ENCODE measurements at regions not wholly inside any gene's neighbourhood (a gene's known extent, or its start where the extent isn't known, plus 50 kb on each side); places are given as distances from the start of the nearest gene placed in this dataset.
"Not testable (repeated sequence)": the region's sequence is repeated elsewhere in the genome, so short reads cannot be mapped to it uniquely, and the experiment has no call there.

DNA sequence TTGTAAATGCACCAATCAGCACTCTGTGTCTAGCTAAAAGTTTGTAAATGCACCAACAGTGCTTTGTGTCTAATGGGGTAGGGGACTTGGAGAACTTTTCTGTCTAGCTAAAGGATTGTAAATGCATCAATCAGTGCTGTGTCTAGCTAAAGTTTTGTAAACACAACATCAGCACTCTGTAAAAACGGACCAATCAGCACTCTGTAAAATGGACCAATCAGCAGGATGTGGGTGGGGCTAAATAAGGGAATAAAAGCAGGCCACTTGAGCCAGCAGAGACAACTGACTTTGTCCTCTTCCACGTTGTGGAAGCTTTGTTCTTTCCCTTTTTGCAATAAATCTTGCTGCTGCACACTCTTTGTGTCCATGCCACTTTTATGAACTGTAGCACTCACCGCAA lies 346.3 kb downstream of the LMBRD1 start:
- not testable (repeated sequence) for TF ChIP-seq CTCF (tag by site-specific recombination; IDR thresholded peaks at IDR 0.05); ZNF239 (tag by site-specific recombination; IDR thresholded peaks at IDR 0.05); YY1 (tag by site-specific recombination; IDR thresholded peaks at IDR 0.05); OVOL3 (tag by site-specific recombination; IDR thresholded peaks at IDR 0.05); ZNF639 (tag by site-specific recombination; IDR thresholded peaks at IDR 0.05); GLI2 (tag by site-specific recombination; IDR thresholded peaks at IDR 0.05; ENCODE audit: borderline replicate concordance, low read depth); ZBTB17 (tag by site-specific recombination; IDR thresholded peaks at IDR 0.05)
- TF ChIP-seq, protein P1, sequence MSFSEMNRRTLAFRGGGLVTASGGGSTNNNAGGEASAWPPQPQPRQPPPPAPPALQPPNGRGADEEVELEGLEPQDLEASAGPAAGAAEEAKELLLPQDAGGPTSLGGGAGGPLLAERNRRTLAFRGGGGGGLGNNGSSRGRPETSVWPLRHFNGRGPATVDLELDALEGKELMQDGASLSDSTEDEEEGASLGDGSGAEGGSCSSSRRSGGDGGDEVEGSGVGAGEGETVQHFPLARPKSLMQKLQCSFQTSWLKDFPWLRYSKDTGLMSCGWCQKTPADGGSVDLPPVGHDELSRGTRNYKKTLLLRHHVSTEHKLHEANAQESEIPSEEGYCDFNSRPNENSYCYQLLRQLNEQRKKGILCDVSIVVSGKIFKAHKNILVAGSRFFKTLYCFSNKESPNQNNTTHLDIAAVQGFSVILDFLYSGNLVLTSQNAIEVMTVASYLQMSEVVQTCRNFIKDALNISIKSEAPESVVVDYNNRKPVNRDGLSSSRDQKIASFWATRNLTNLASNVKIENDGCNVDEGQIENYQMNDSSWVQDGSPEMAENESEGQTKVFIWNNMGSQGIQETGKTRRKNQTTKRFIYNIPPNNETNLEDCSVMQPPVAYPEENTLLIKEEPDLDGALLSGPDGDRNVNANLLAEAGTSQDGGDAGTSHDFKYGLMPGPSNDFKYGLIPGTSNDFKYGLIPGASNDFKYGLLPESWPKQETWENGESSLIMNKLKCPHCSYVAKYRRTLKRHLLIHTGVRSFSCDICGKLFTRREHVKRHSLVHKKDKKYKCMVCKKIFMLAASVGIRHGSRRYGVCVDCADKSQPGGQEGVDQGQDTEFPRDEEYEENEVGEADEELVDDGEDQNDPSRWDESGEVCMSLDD (tag by site-specific recombination; IDR thresholded peaks at IDR 0.05): not testable (repeated sequence)
- TF ChIP-seq, protein P2, sequence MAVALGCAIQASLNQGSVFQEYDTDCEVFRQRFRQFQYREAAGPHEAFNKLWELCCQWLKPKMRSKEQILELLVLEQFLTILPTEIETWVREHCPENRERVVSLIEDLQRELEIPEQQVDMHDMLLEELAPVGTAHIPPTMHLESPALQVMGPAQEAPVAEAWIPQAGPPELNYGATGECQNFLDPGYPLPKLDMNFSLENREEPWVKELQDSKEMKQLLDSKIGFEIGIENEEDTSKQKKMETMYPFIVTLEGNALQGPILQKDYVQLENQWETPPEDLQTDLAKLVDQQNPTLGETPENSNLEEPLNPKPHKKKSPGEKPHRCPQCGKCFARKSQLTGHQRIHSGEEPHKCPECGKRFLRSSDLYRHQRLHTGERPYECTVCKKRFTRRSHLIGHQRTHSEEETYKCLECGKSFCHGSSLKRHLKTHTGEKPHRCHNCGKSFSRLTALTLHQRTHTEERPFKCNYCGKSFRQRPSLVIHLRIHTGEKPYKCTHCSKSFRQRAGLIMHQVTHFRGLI (tag by site-specific recombination; IDR thresholded peaks at IDR 0.05): not testable (repeated sequence)
- TF ChIP-seq, protein P3, sequence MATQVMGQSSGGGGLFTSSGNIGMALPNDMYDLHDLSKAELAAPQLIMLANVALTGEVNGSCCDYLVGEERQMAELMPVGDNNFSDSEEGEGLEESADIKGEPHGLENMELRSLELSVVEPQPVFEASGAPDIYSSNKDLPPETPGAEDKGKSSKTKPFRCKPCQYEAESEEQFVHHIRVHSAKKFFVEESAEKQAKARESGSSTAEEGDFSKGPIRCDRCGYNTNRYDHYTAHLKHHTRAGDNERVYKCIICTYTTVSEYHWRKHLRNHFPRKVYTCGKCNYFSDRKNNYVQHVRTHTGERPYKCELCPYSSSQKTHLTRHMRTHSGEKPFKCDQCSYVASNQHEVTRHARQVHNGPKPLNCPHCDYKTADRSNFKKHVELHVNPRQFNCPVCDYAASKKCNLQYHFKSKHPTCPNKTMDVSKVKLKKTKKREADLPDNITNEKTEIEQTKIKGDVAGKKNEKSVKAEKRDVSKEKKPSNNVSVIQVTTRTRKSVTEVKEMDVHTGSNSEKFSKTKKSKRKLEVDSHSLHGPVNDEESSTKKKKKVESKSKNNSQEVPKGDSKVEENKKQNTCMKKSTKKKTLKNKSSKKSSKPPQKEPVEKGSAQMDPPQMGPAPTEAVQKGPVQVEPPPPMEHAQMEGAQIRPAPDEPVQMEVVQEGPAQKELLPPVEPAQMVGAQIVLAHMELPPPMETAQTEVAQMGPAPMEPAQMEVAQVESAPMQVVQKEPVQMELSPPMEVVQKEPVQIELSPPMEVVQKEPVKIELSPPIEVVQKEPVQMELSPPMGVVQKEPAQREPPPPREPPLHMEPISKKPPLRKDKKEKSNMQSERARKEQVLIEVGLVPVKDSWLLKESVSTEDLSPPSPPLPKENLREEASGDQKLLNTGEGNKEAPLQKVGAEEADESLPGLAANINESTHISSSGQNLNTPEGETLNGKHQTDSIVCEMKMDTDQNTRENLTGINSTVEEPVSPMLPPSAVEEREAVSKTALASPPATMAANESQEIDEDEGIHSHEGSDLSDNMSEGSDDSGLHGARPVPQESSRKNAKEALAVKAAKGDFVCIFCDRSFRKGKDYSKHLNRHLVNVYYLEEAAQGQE (tag by site-specific recombination; IDR thresholded peaks at IDR 0.05): not testable (repeated sequence)
